Stimulated activated CD8-positive, alpha-beta memory T cell treated with anti-CD3 and anti-CD28 coated beads, Interleukin-4, amount 100 ng/mL, for 24 hours (primary cell): ENCODE measurements at regions not wholly inside any gene's neighbourhood (a gene's known extent, or its start where the extent isn't known, plus 50 kb on each side); places are given as distances from the start of the nearest gene placed in this dataset.

Experiments
- DNase-seq: peaks from one replicate; pipeline ENCODE4 v3.0.0-alpha.2; 2020; ENCODE audit warnings: low read depth

DNA sequence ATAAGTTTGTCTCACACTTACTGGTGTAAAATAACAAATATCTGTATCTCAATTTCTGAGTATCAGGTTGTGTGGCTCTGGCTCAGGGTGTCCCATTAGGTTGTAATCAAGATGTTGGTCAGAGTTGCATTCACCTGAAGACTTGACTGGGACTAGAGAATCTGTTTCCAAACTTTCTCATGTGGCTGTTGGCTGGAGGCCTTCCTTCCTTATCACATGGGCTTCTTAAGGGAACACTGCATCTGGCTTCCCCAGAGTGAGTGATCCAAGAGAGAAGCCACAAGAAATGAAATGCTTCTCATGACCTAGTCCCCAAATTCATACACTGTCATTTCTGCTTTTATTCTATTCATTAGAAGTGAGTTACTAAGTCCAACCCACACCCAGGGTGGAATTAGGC lies 568.4 kb upstream of the CAMK1G start:
- DNase-seq = no peak

- DNase-seq = no peak
Observed at GRCh38 chr1:209021622-209022021, 561.9 kb upstream of the CAMK1G start.

DNA sequence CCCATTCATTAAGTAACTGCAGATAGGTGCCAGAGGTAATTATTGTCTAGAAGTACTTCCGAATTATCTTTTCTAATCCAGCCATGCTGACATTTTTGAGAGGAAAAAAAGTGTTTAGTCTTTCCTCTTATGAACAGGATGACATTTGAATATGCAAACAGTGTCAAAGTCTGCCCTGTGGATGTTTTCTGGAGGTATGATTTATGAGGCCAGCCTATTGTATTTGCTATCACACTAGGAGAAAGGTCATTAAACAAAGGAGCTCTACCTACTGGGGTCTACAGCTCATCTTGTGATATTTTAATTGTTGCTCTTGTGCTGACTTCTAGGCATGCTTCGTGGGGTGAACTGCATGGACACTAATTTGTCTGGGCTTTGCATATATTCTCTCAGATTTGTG lies 559.7 kb upstream of the CAMK1G start:
- no peak for DNase-seq

DNA sequence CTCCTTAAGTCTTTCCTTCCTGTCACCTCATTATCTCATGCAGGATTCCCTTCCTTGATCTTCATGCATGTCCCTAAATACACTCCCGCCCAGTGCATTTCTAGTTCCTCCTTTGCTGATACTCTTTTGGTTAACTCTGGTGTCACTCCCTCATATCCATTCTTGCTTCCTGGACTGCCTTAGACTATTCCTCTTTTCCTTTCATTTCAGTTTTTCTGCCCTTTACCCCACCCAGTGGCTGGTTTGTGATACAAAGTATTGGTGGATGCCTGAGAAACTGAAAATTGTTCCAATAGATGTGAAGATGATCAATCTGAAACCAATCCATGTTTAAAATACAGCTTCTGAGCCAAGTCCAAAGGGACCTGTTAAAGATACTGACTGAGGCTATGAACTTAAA lies 553.8 kb upstream of the CAMK1G start:
- no peak for DNase-seq

DNA sequence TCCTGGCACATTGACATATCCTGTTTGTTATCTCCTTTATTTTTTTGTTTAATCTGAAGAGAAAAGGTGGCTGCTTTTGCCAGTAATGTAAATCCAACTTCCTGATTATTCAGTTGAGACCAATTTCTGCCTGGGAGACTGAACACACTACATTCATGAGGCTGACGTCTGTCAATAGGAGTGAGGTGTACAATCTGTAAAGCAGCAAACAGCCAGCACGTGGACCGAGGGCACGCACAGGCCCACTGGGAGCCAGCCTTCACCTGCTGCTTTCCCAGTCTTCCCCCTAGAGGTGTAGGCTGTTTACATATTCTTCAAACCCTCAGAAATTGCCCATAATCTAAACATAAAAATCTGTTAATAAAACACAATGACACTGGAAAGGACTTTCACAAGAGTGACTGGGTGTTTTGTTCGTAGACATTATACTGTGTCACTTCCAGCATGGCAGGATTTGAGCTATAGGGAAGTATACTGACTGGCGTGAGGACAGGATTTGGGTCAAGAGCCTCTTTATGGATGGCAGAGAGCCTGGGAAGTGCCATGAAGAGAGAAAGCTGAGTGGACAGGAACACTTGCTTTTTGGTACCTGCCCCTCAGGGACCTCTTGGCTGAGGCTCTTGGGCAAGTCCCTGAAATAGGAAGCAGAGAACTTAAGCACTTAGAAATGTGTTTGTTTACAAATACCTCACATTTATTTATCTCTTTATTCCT lies 552.9 kb upstream of the CAMK1G start:
- DNase-seq = no peak

- DNase-seq = no peak
Observed at GRCh38 chr1:209037064-209037463, 546.5 kb upstream of the CAMK1G start.

DNA sequence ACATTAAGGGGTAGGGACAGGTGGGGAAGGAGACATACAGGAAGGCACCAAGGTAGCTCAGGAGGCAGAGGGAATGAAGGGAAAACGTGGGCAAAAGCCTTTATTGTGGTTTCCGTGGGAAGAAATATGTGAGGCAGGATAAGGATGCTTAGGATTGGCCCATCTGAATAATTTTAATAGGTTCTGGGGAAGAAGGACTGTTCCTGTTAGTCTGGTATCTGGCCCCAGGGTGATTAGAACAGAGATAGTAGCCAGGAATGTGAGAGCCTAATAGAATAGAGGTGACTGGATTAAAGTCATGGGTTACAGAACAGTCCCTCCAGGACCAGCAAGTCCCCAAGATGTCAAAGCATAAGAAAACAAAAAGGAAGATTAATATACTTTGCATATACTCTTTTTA lies 545.2 kb upstream of the CAMK1G start:
- no peak for DNase-seq

DNA sequence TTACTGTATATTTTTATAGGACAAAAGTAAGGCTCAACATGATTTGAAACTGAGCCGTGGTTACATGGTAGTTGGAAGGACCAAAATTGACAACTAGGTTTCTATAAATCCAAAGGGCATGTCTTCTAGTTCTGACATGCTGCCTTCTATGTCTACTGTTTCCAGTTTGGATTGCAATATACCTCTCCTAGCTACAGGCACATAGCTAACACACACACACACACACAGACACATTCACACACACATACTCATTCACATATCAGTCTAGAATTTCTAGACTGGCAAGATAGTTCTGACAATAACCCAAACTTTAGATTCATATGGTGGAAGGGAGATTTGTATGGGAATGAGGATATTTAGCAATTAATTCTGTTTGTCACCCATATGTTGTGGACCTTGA lies 544.8 kb upstream of the CAMK1G start:
- DNase-seq = no peak

GRCh38 chr1:209040351-209040750 lies 543.2 kb upstream of the CAMK1G start:
- no peak for DNase-seq

GRCh38 chr1:209041927-209042326 lies 541.6 kb upstream of the CAMK1G start:
- DNase-seq = no peak

- no peak for DNase-seq
Observed at GRCh38 chr1:209042413-209042812, 541.1 kb upstream of the CAMK1G start.

DNA sequence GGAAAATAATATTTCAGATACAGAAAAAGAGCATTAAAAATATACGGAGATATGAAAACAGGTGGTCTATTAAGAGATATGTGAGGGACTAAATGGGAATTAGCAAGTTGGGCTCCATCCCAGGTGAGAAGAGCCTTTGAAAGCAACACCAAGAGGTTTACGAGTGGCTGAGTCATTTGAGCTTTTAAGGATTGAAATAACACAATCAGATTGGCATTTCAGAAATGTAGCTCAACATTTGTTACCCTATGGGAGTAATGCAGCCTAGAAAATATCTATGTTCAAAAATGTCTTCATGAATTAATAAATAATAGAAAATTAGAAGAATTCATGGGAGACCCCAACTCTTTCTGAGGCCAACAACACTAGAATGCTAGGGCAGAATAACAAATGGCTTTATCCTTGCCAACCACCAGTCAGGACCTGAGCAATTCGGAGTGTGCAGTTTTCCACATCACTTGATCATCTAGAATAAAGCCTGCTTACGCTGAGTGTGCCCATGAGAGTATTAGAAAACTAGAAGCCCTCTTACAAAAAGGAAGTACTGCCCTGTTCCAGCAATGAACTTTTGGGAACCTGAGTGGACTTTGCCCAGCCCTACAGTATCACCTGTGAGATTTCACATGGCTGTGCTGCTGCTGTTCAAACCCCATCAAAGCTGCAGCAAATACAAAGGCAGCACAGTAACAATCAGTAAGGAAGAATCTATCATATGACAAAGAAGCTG lies 538.0 kb upstream of the CAMK1G start:
- DNase-seq = no peak

- no peak for DNase-seq
Observed at GRCh38 chr1:209046058-209046417, 537.5 kb upstream of the CAMK1G start.

- no peak for DNase-seq
Observed at GRCh38 chr1:209046935-209047334, 536.6 kb upstream of the CAMK1G start.

DNA sequence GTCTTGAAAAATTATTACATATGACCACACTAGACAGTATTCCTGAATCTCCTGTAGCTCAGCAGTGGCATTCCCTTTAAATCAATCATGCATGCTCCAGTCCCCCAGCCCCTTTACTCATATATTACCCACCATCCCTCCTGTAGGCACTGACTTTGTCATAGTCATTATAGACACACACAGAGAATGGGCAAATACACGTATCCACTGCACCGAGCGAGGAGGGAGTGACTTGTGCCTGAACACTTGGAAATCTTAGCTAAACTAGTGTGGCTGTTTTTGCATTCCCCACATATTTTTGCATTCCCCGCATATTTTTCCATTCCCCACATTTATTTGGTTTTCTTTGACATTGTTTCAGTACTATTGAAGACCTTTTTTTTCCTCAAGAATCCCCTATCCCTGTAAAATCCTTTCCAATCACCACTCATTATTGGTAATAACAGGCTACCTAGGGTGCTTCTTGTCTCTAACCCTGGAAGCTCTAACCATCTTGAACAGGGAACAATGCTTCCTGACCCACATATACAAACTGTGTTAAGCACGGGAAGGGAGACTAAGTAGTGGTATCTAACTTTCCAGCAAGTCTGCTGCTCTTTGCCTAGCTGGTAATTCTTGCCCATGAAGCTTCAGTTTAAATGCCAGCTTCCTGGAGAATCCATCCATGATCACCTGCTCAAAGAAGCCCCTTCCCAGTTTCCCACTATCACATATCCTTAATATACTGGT lies 534.4 kb upstream of the CAMK1G start:
- DNase-seq = no peak

DNA sequence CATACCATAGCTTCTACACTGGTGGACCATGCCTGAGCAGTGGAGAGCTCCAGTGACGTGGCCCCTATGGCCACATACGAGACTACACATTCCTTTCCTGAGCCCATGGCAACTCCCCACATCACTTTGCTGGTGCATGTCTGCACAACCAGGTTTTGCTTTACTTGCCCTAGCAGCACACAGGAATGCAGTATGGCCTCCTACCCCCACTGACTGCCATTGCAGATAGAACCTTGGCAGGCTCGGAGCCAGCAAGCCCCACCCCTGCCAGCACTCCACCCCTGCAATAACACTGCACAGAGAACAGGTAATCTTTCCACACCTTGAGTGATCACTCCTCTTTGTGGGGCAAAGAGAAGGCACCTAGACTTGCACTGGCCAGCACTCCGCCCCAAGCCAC lies 531.9 kb upstream of the CAMK1G start:
- no peak for DNase-seq

DNA sequence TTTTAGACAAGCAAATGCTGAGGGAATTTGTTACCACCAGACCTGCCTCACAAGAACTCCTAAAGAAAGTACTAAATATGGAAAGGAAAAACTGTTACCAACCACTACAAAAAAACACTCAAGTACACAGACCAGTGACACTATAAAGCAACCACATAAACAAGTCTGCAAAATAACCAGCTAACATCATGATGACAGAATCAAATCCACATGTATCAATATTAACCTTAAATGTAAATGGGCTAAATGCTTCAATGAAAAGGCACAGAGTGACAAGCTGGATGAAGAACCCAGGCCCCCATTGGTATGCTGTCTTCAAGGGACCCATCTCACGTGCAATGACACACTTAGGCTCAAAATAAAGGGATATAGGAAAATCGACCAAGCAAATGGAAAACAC lies 529.9 kb upstream of the CAMK1G start:
- DNase-seq = no peak

- DNase-seq = no peak
Observed at GRCh38 chr1:209057083-209057482, 526.4 kb upstream of the CAMK1G start.

DNA sequence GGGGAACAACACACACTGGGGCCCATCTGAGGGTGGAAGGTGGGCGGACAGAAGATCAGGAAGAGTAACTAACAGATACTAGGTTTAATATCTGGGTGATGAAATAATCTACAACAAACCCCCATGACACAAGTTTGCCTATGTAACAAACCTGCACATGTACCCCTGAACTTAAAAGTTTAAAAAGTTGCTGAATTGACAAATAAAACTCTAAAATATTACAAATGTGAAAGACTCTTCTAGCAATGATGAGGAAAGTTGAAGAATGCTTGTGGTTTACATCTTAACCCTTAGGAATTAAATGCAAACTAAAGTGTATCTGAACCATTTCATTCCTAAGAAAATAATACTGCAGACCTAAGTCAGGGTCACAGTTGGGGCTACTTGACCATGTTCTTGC lies 525.6 kb upstream of the CAMK1G start:
- DNase-seq = no peak

GRCh38 chr1:209059376-209059775 lies 524.1 kb upstream of the CAMK1G start:
- no peak for DNase-seq

DNA sequence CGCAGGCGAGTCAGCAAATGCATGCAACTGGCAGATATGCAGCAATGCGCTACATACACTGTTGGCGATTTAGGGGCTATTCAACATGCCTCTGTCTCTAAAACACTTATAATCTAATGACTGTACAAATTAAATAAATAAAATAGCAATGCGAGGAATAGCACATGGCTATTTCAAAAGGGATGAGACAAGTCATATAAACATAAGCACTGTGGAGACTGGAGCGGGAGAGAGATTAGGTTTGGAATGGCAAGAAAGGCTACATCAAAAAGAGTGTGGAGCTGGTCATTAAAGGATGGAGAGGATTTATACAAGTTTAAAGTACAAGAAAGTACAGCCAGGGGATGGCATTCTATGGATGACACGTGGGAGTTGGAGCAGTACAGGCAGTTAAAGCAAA lies 523.5 kb upstream of the CAMK1G start:
- no peak for DNase-seq

DNA sequence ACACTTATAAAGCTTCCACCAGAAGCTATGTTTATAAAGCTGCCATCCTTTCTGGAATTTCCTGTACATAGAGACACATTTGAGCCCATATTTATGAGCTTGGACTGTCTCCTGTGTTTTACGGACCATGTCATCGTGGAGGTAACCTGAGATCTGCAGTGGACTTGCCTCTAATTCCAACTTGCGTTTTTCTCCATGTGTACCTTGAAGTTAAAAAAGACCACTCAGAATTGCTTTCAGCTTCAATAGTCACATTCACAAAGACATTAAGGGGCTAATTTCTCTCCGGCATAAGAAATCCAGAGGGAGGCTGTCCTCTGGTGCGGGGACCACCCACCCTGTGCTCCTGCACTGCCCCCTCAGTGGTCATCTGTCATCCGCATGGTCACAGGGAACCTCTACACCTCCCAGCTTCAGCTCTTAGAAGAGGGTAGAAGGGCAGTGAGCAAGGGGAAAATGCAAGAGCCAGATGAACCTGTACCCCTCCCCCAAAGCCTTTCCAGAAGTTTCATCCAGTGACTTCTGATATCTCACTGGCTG lies 521.4 kb upstream of the CAMK1G start:
- no peak for DNase-seq

DNA sequence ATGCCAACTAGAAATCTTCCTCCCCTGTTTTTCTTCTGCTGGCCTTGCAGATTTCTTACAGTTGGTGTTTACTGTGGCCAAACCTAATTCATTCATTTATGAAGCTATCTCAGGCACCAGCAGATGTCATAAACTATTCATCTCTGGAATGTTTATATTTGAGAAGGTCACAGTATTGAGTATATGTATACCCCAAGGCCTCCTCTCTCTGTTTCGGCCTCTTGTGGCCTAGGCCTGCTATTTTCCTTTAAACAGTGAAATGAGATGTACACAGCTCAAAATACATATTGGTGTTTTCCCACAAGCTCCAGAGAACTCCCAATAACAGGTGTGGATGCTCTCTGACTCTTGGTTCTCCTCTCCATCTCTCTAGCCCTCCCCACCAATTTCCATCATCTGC lies 520.7 kb upstream of the CAMK1G start:
- no peak for DNase-seq
